Lung (tissue), 11 donors: ENCODE measurements at regions not wholly inside any gene's neighbourhood (a gene's known extent, or its start where the extent isn't known, plus 50 kb on each side); places are given as distances from the start of the nearest gene placed in this dataset.
A peak's percentile ranks its signal among the peaks of the same experiment; 100 is the strongest.

Source experiments
- ATAC-seq: fragments of 200-7000 bp; cut with Tn5 transposase; one replicate; pipeline ENCODE4 v1.9.1; 2020; ENCODE audit warnings: moderate number of reproducible peaks; ENCODE audit not compliant: insufficient read depth, low FRiP score
- DNase-seq, 3 donors: peaks; one replicate each; pipeline ENCODE4 v3.0.0-alpha.2; 2013 to 2017
- H3K27ac ChIP-seq, 2 donors: one replicate each; pipeline ENCODE4 v1.5.1; 2013; ENCODE audit warnings: mild to moderate bottlenecking in 2 of 2, moderate library complexity in 2 of 2, control low read depth in 1 of 2, inconsistent platforms in 1 of 2, low read depth in 1 of 2, low read length in 1 of 2
- H3K27me3 ChIP-seq, 3 donors: one replicate each; pipeline ENCODE4 v1.5.1; 2013; ENCODE audit warnings: low read length in 2 of 3; ENCODE audit not compliant: control insufficient read depth in 3 of 3, insufficient read depth in 3 of 3
- H3K36me3 ChIP-seq, 4 donors: one replicate each; pipeline ENCODE4 v1.5.1; 2013; ENCODE audit warnings: low read length in 4 of 4, mild to moderate bottlenecking in 1 of 4, moderate library complexity in 1 of 4; ENCODE audit not compliant: control insufficient read depth in 4 of 4, insufficient read depth in 4 of 4
- H3K4me1 ChIP-seq, 5 donors: one replicate each; pipeline ENCODE4 v1.5.1; 2013; ENCODE audit warnings: low read length in 5 of 5, mild to moderate bottlenecking in 2 of 5, moderate library complexity in 1 of 5; ENCODE audit not compliant: control insufficient read depth in 5 of 5, insufficient read depth in 5 of 5
- H3K4me3 ChIP-seq: one replicate; pipeline ENCODE4 v1.5.1; 2013; ENCODE audit warnings: mild to moderate bottlenecking, control low read depth, moderate library complexity
- H3K9ac ChIP-seq, 2 donors: one replicate each; pipeline ENCODE4 v1.5.1; 2013; ENCODE audit warnings: low read length in 2 of 2, control low read depth in 1 of 2; ENCODE audit not compliant: insufficient read depth in 1 of 2
- H3K9me3 ChIP-seq, 4 donors: one replicate each; pipeline ENCODE4 v1.5.1; 2013; ENCODE audit warnings: low read length in 3 of 4, mild to moderate bottlenecking in 1 of 4, moderate library complexity in 1 of 4; ENCODE audit not compliant: control insufficient read depth in 4 of 4, insufficient read depth in 3 of 4
- CTCF ChIP-seq: IDR thresholded peaks from 2 replicates; pipeline ENCODE4 v1.5.1; 2012; ENCODE audit warnings: mild to moderate bottlenecking; ENCODE audit errors: control extremely low read depth, extremely low read depth
- WGBS, 2 donors: extraction: QIAGEN DNeasy Blood & Tissue Kit; methylation state at CpG; one replicate each; pipeline ENCODE4 v1.1.7; 2013; 5-methylcytosine and 5-hydroxymethylcytosine counted together
- donor health status: control.
- donor health status: control.
- donor health status: Bipolar disorder and iron deficiency.
- donor health status: healthy.
- donor health status: DM: yes; HTN: yes; CAD: no.

DNA sequence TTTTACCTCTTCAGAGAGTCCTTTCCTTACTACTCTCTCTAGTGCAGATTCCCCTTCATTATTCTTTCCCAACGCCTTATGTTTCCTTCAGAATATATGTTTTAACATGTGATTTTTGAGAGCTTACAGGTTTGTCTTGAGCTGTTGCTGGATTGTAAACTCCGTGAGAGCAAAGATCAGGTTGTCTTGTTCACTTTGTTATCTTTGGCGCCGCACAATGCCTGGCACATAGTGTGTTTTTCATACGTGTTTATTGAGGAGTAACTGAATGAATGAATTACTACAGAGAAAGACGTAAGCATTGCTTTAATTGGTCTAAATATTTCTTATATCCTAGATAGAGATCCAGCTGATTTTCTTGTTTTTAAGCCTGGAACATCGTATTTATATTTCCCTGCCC is 80.5 kb upstream of the SLC4A4 start:
- peaks cover 0 to 4% (median 0%) of the 10 kb centered on the region in 4 donors for H3K36me3 ChIP-seq
- no peaks in the 10 kb centered on the region for H3K9me3 ChIP-seq
- WGBS, 2 donors = 92 to 95% methylated on average over 7 of the region's 7 CpGs
- H3K27me3 ChIP-seq = no peaks in the 10 kb centered on the region
- H3K27ac ChIP-seq = no peak overlapping the region
- no peak overlapping the region for H3K9ac ChIP-seq
- ATAC-seq (no peak), DNase-seq (no peak)
- no peak for TF ChIP-seq CTCF
- peaks cover 5 to 54% (median 22%) of the 10 kb centered on the region in 5 donors for H3K4me1 ChIP-seq
- no peak overlapping the region for H3K4me3 ChIP-seq

GRCh38 chr4:71259280-71259679 is 79.5 kb upstream of the SLC4A4 start:
- Histone ChIP-seq H3K36me3 (peaks cover 0 to 4% (median 0%) of the 10 kb centered on the region in 4 donors), H3K4me1 (peaks cover 5 to 51% (median 22%) of the 10 kb centered on the region in 5 donors), H3K9me3 (no peaks in the 10 kb centered on the region), H3K27me3 (no peaks in the 10 kb centered on the region), H3K9ac (no peak overlapping the region), H3K4me3 (no peak overlapping the region), H3K27ac (peak overlapping the region in 1 of 2 donors; percentile 22)
- TF ChIP-seq CTCF = no peak
- ATAC-seq (no peak), DNase-seq (peak; percentile 59 to 70 (median 63))
- 85 to 91% methylated on average over 6 of the region's 6 CpGs for WGBS, 2 donors

- H3K36me3 ChIP-seq = peaks cover 0 to 4% (median 0%) of the 10 kb centered on the region in 4 donors
- ATAC-seq (peak; percentile 83), DNase-seq (peak in 1 of 3 donors; percentile 33)
- no peaks in the 10 kb centered on the region for H3K27me3 ChIP-seq
- H3K27ac ChIP-seq = peak overlapping the region; percentile 6 to 22
- no peak overlapping the region for H3K9ac ChIP-seq
- H3K4me1 ChIP-seq = peaks cover 5 to 48% (median 19%) of the 10 kb centered on the region in 5 donors
- WGBS, 2 donors = 45 to 51% methylated on average over 3 of the region's 3 CpGs
- H3K4me3 ChIP-seq = no peak overlapping the region
- H3K9me3 ChIP-seq = no peaks in the 10 kb centered on the region
- no peak for TF ChIP-seq CTCF
These were observed 78.9 kb upstream of the SLC4A4 start for GRCh38 chr4:71259911-71260331.

- Histone ChIP-seq H3K27ac (peak overlapping the region in 1 of 2 donors; percentile 94), H3K9ac (no peak overlapping the region), H3K27me3 (no peaks in the 10 kb centered on the region), H3K9me3 (no peaks in the 10 kb centered on the region), H3K4me3 (no peak overlapping the region), H3K36me3 (peaks cover 0 to 4% (median 0%) of the 10 kb centered on the region in 4 donors), H3K4me1 (peaks cover 5 to 52% (median 17%) of the 10 kb centered on the region in 5 donors)
- no peak for TF ChIP-seq CTCF
- 61 to 68% methylated on average over 1 of the region's 1 CpG for WGBS, 2 donors
- DNase-seq (no peak), ATAC-seq (no peak)
These were observed 78.3 kb upstream of the SLC4A4 start for GRCh38 chr4:71260544-71260943.
